ENCODE measurements at regions not wholly inside any gene's neighbourhood (a gene's known extent, or its start where the extent isn't known, plus 50 kb on each side); places are given as distances from the start of the nearest gene placed in this dataset.

- TF ChIP-seq, protein P1, sequence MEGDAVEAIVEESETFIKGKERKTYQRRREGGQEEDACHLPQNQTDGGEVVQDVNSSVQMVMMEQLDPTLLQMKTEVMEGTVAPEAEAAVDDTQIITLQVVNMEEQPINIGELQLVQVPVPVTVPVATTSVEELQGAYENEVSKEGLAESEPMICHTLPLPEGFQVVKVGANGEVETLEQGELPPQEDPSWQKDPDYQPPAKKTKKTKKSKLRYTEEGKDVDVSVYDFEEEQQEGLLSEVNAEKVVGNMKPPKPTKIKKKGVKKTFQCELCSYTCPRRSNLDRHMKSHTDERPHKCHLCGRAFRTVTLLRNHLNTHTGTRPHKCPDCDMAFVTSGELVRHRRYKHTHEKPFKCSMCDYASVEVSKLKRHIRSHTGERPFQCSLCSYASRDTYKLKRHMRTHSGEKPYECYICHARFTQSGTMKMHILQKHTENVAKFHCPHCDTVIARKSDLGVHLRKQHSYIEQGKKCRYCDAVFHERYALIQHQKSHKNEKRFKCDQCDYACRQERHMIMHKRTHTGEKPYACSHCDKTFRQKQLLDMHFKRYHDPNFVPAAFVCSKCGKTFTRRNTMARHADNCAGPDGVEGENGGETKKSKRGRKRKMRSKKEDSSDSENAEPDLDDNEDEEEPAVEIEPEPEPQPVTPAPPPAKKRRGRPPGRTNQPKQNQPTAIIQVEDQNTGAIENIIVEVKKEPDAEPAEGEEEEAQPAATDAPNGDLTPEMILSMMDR (IDR thresholded peaks at IDR 0.05), result no peak
- TF ChIP-seq POLR2A (IDR thresholded peaks at IDR 0.05) (no peak), POLR2AphosphoS5 (IDR thresholded peaks at IDR 0.05; ENCODE audit: insufficient read depth in 1 of 2, low read depth in 1 of 2) (no peak)
Measured at GRCh38 chr7:118642396-118642795, 417.9 kb downstream of the ANKRD7 start.

All from vagina (tissue), 2 donors.